HCT116 (cell line): ENCODE measurements at regions not wholly inside any gene's neighbourhood (a gene's known extent, or its start where the extent isn't known, plus 50 kb on each side); places are given as distances from the start of the nearest gene placed in this dataset.

Experiments
- ATAC-seq: fragments of 200-7000 bp; cut with Tn5 transposase; 2 replicates; pipeline ENCODE4 v1.9.1; 2020; ENCODE audit warnings: mild to moderate bottlenecking, moderate library complexity
- BruUV-seq: library from RNA; stranded (reverse); fragments of 400-500 nt; replicated peaks from 2 replicates; lab custom pipeline; 2021; lab: Mats Ljungman, UMichigan
- CTCF ChIA-PET: fragments of 300-600 bp; sonication (Branson Sonifier 250); formaldehyde crosslinking; loops from one replicate; lab custom pipeline; 2021; ENCODE audit warnings: antibody characterized with exemption; lab: Charles Lee
- POLR2A ChIA-PET: fragments of 300-600, 350-600 bp; sonication (Branson Sonifier 250); formaldehyde crosslinking; loops from one replicate; lab custom pipeline; 2021; ENCODE audit warnings: antibody characterized with exemption; lab: Charles Lee
- RAD21 ChIA-PET, 2 experiments: fragments of 300-600 bp; sonication (Branson Sonifier 250); formaldehyde crosslinking; loops; one replicate each; lab custom pipeline; 2023; ENCODE audit warnings: low total read pairs in 2 of 2; ENCODE audit not compliant: uncharacterized antibody in 2 of 2, unreplicated experiment in 2 of 2, low non-redundant PET in 1 of 2; lab: Charles Lee
- DNase-seq: peaks from one replicate; pipeline ENCODE4 v3.0.0-alpha.2; 2010; ENCODE audit warnings: low read depth, low spot score
- H2AFZ ChIP-seq: fragments of 200-600 bp; shearing (Covaris generic), sonication (generic); 2 replicates; pipeline ENCODE4 v1.6.1; 2017; ENCODE audit warnings: low read depth, mixed run types, mixed read lengths, antibody characterized with exemption, low read length; ENCODE audit not compliant: poor library complexity, severe bottlenecking
- H3K27ac ChIP-seq: 2 replicates; pipeline ENCODE4 v1.5.1; 2012; ENCODE audit warnings: low read depth, low read length
- H3K27me3 ChIP-seq: fragments of 200-600 bp; sonication (generic); 2 replicates; pipeline ENCODE4 v1.6.1; 2016; ENCODE audit warnings: mixed run types, low read length, mixed read lengths; ENCODE audit not compliant: insufficient read depth
- H3K36me3 ChIP-seq, 2 experiments: fragments of 200-500 bp in 1 of 2; fragments of 200-600 bp in 1 of 2; sonication (Bioruptor generic) in 1 of 2; sonication (generic) in 1 of 2; 2 replicates each; pipeline versions ENCODE4 v1.5.1 to v1.6.1; 2014 to 2016; ENCODE audit warnings: low read length in 2 of 2, inconsistent platforms in 1 of 2, mixed read lengths in 1 of 2, mixed run types in 1 of 2; ENCODE audit not compliant: insufficient read depth in 2 of 2, control insufficient read depth in 1 of 2
- H3K4me1 ChIP-seq, 2 experiments: fragments of 200-600 bp in 1 of 2; sonication (generic) in 1 of 2; 2 replicates each; pipeline versions ENCODE4 v1.5.1 to v1.6.1; 2012 to 2017; ENCODE audit warnings: low read length in 2 of 2, inconsistent platforms in 1 of 2, mild to moderate bottlenecking in 1 of 2, mixed read lengths in 1 of 2, mixed run types in 1 of 2, moderate library complexity in 1 of 2; ENCODE audit not compliant: insufficient read depth in 2 of 2, control insufficient read depth in 1 of 2
- H3K4me2 ChIP-seq: fragments of 200-600 bp; sonication (generic); 2 replicates; pipeline ENCODE4 v1.6.1; 2017; ENCODE audit warnings: mixed run types, low read length, mixed read lengths
- H3K4me3 ChIP-seq, 2 experiments: fragments of 200-600 bp in 1 of 2; sonication (generic) in 1 of 2; replicated peaks in 1 of 2; 2 replicates each; pipeline ENCODE4 v1.5.1; 2011 to 2016; ENCODE audit warnings: low read length in 2 of 2, control low read depth in 1 of 2, low read depth in 1 of 2, mild to moderate bottlenecking in 1 of 2, mixed read lengths in 1 of 2, mixed run types in 1 of 2
- H3K79me2 ChIP-seq: fragments of 200-600 bp; sonication (generic); 2 replicates; pipeline ENCODE4 v1.6.1; 2017; ENCODE audit warnings: mild to moderate bottlenecking, mixed run types, low read length, moderate library complexity, mixed read lengths; ENCODE audit not compliant: insufficient read depth
- H3K9ac ChIP-seq: fragments of 200-600 bp; sonication (generic); 2 replicates; pipeline ENCODE4 v1.6.1; 2016; ENCODE audit warnings: low read length, mixed read lengths
- H3K9me2 ChIP-seq: fragments of 200-600 bp; sonication (generic), shearing (Covaris generic); 2 replicates; pipeline ENCODE4 v1.6.1; 2017; ENCODE audit warnings: mixed run types, mild to moderate bottlenecking, moderate library complexity; ENCODE audit not compliant: insufficient read depth
- H3K9me3 ChIP-seq, 2 experiments: fragments of 200-500 bp in 1 of 2; fragments of 200-600 bp in 1 of 2; sonication (Bioruptor generic) in 1 of 2; sonication (generic) in 1 of 2; 2 replicates each; pipeline ENCODE4 v1.6.1; 2014 to 2017; ENCODE audit warnings: low read length in 2 of 2, mixed read lengths in 2 of 2, inconsistent platforms in 1 of 2, low read depth in 1 of 2, mild to moderate bottlenecking in 1 of 2, mixed run types in 1 of 2, moderate library complexity in 1 of 2; ENCODE audit not compliant: control insufficient read depth in 1 of 2, insufficient read depth in 1 of 2
- H4K20me1 ChIP-seq: fragments of 200-600 bp; sonication (generic), shearing (Covaris generic); 2 replicates; pipeline ENCODE4 v1.6.1; 2017; ENCODE audit warnings: mixed run types, mild to moderate bottlenecking, moderate library complexity; ENCODE audit not compliant: insufficient read depth
- CBX3 ChIP-seq: IDR thresholded peaks from 2 replicates; pipeline ENCODE4 v1.6.1; 2012; ENCODE audit warnings: low read depth
- CTCF ChIP-seq, 3 experiments: fragments of 200-600 bp in 1 of 3; sonication (generic) in 1 of 3; IDR thresholded peaks in 2 of 3; conservative IDR thresholded peaks in 1 of 3; 2 replicates each; pipeline ENCODE4 v1.5.1; 2012 to 2017; ENCODE audit warnings: low read depth in 2 of 3, low read length in 2 of 3, antibody characterized with exemption in 1 of 3, borderline replicate concordance in 1 of 3, control low read depth in 1 of 3, mild to moderate bottlenecking in 1 of 3, mixed read lengths in 1 of 3, mixed run types in 1 of 3, moderate library complexity in 1 of 3; ENCODE audit not compliant: insufficient read depth in 1 of 3
- EGR1 ChIP-seq: IDR thresholded peaks from 2 replicates; pipeline ENCODE4 v1.6.1; 2012; ENCODE audit warnings: low read depth
- ELF1 ChIP-seq: IDR thresholded peaks from 2 replicates; pipeline ENCODE4 v1.6.1; 2012; ENCODE audit warnings: low read depth, borderline replicate concordance
- FOSL1 ChIP-seq: IDR thresholded peaks from 2 replicates; pipeline ENCODE4 v1.6.1; 2012; ENCODE audit warnings: low read depth
- POLR2A ChIP-seq: IDR thresholded peaks from 2 replicates; pipeline ENCODE4 v1.7.0; 2011; ENCODE audit warnings: borderline replicate concordance; ENCODE audit not compliant: insufficient read depth, insufficient read length; ENCODE audit errors: extremely low read depth
- POLR2AphosphoS5 ChIP-seq: IDR thresholded peaks from 2 replicates; pipeline ENCODE4 v1.6.1; 2011; ENCODE audit warnings: mild to moderate bottlenecking, low read depth, low read length, moderate library complexity
- REST ChIP-seq: IDR thresholded peaks from 2 replicates; pipeline ENCODE4 v1.6.1; 2012; ENCODE audit warnings: low read depth
- YY1 ChIP-seq: IDR thresholded peaks from 2 replicates; pipeline ENCODE4 v1.6.1; 2011; ENCODE audit warnings: low read length, low read depth, moderate library complexity, mild to moderate bottlenecking; ENCODE audit not compliant: insufficient replicate concordance; ENCODE audit errors: extremely low read depth
- ZFX ChIP-seq: fragments of 450-650 bp; IDR thresholded peaks from 2 replicates; pipeline ENCODE4 v1.6.1; 2017
- ZNF274 ChIP-seq: fragments of 200-500 bp; sonication (Bioruptor generic); IDR thresholded peaks from 2 replicates; pipeline ENCODE4 v1.6.1; 2014; ENCODE audit warnings: mild to moderate bottlenecking, low read depth, low read length, inconsistent platforms
- intact Hi-C: fragments of 100-400 bp; cut with micrococcal nuclease; formaldehyde crosslinking; loops from 2 replicates; pipeline ENCODE4 v1.10.0; 2022
- TF ChIP-seq, protein P1 (sequence below): IDR thresholded peaks from 2 replicates; pipeline ENCODE4 v1.6.1; 2012

- Histone ChIP-seq H3K36me3 (no peaks in the 10 kb centered on the region), H3K9me3 (peaks cover 0 to 2% of the 10 kb centered on the region in 2 experiments; a peak in 2 of 4 replicates), H3K27ac (no peak overlapping the region), H3K4me2 (no peak overlapping the region), H3K79me2 (no peaks in the 10 kb centered on the region), H3K27me3 (no peaks in the 10 kb centered on the region), H3K4me1 (no peaks in the 10 kb centered on the region), H2AFZ (no peak overlapping the region), H3K9ac (no peak overlapping the region), H3K9me2 (no peaks in the 10 kb centered on the region), H3K4me3 (no peak overlapping the region)
- no peak for ATAC-seq
- RAD21 ChIA-PET = no interaction called here
- no TSS peak for BruUV-seq
- POLR2A ChIA-PET = no interaction called here
- CTCF ChIA-PET = no interaction called here
- intact Hi-C loops = no loop called here
- TF ChIP-seq FOSL1 = no peak
- no peak for TF ChIP-seq POLR2AphosphoS5
- no peak for TF ChIP-seq CBX3
- no peak for TF ChIP-seq YY1
- TF ChIP-seq ELF1 = no peak
- no peak for TF ChIP-seq ZNF274
- TF ChIP-seq CTCF (IDR thresholded peaks at IDR 0.05 in 2 of 3, conservative IDR thresholded peaks at IDR 0.05 in 1 of 3; ENCODE audit: borderline replicate concordance in 1 of 3, insufficient read depth in 1 of 3, low read depth in 2 of 3, low read length in 2 of 3) = no peak
- TF ChIP-seq, all 23 proteins: peak for 0
- no peak for DNase-seq
- no peaks in the 10 kb centered on the region for H4K20me1 ChIP-seq
Measured at GRCh38 chr3:13173186-13173585, 100.0 kb upstream of the IQSEC1 start.

DNA sequence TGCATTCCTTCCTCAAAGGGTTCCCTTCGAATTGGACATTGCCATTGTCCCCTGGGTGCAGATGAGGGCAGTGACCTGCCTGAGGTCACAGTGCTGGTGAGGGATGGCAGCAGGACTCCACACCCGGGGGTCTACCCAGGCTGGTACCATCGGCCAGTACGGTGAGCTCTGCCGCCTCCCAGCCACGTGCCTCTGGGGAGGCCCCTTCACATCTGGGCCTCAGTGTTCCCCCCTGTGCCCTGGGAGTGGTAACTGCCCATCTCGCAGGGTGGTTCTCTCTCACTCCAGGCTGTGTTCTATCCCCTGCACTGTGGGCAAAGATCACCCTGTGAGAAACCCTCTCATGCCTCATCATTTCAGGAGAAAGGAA lies 99.4 kb upstream of the IQSEC1 start:
- ATAC-seq (no peak), DNase-seq (no peak)
- Histone ChIP-seq H3K36me3 (no peaks in the 10 kb centered on the region), H4K20me1 (no peaks in the 10 kb centered on the region), H3K9me2 (no peaks in the 10 kb centered on the region), H3K27ac (no peak overlapping the region), H3K4me3 (no peak overlapping the region), H3K9ac (no peak overlapping the region), H2AFZ (no peak overlapping the region), H3K79me2 (no peaks in the 10 kb centered on the region), H3K27me3 (no peaks in the 10 kb centered on the region), H3K4me1 (no peaks in the 10 kb centered on the region), H3K4me2 (no peak overlapping the region), H3K9me3 (no peaks in the 10 kb centered on the region)
- RAD21 ChIA-PET = no interaction called here
- TF ChIP-seq POLR2A (no peak), EGR1 (no peak), YY1 (no peak), REST (no peak), ZFX (no peak)
- TF ChIP-seq, protein P1, sequence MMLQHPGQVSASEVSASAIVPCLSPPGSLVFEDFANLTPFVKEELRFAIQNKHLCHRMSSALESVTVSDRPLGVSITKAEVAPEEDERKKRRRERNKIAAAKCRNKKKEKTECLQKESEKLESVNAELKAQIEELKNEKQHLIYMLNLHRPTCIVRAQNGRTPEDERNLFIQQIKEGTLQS = no peak
- CTCF ChIA-PET = no interaction called here
- no TSS peak for BruUV-seq
- intact Hi-C loops = no loop called here
- POLR2A ChIA-PET = no interaction called here
